ENCODE measurements at regions not wholly inside any gene's neighbourhood (a gene's known extent, or its start where the extent isn't known, plus 50 kb on each side); places are given as distances from the start of the nearest gene placed in this dataset.

- H3K27me3 Mint-ChIP-seq = peaks cover 1 to 7% of the 10 kb centered on the region in 2 donors
Measured at GRCh38 chr3:124268355-124268754, 276.4 kb upstream of the ROPN1 start.

GRCh38 chr3:124269619-124270018 lies 277.7 kb upstream of the ROPN1 start:
- ChIA-PET CTCF (no interaction called here), POLR2A (no interaction called here)
- WGBS (ENCODE audit: insufficient coverage) = 67% methylated on average over 1 of the region's 1 CpG
- no peaks in the 10 kb centered on the region for H3K4me1 ChIP-seq (ENCODE audit: control insufficient read depth in 1 of 2, extremely low read depth in 1 of 2, insufficient read depth in 2 of 2, low read length in 2 of 2)
- H3K27me3 ChIP-seq (replicated peaks in 1 of 2; ENCODE audit: control insufficient read depth in 2 of 2, extremely low read depth in 1 of 2, insufficient read depth in 2 of 2, low read length in 1 of 2) = peaks cover 0 to 5% of the 10 kb centered on the region in 2 experiments
- ATAC-seq (replicated peaks in 1 of 4) (no peak), DNase-seq (no peak)
- H3K4me3 ChIP-seq (ENCODE audit: control insufficient read depth in 1 of 2, extremely low read depth in 1 of 2, low read length in 1 of 2) = no peak overlapping the region
- Mint-ChIP-seq H3K27ac (no peak overlapping the region), H3K4me3 (no peak overlapping the region), H3K36me3 (no peaks in the 10 kb centered on the region), H3K27me3 (peaks cover 1 to 7% of the 10 kb centered on the region in 2 donors), H3K9me3 (no peaks in the 10 kb centered on the region), H3K4me1 (no peaks in the 10 kb centered on the region)
- no peak overlapping the region for H3K27ac ChIP-seq (ENCODE audit: low read length)
- H3K36me3 ChIP-seq (ENCODE audit: control insufficient read depth in 2 of 2, extremely low read depth in 1 of 2, insufficient read depth in 1 of 2, low read length in 1 of 2) = no peaks in the 10 kb centered on the region
- no peaks in the 10 kb centered on the region for H3K9me3 ChIP-seq

More at GRCh38 chr3:124268355-124268754, 276.4 kb upstream of the ROPN1 start:
- Mint-ChIP-seq H3K36me3 (no peaks in the 10 kb centered on the region), H3K27ac (no peak overlapping the region), H3K4me1 (no peaks in the 10 kb centered on the region), H3K9me3 (no peaks in the 10 kb centered on the region), H3K4me3 (no peak overlapping the region)
- Histone ChIP-seq H3K27me3 (replicated peaks in 1 of 2; ENCODE audit: control insufficient read depth in 2 of 2, extremely low read depth in 1 of 2, insufficient read depth in 2 of 2, low read length in 1 of 2) (peaks cover 0 to 5% of the 10 kb centered on the region in 2 experiments), H3K4me3 (ENCODE audit: control insufficient read depth in 1 of 2, extremely low read depth in 1 of 2, low read length in 1 of 2) (no peak overlapping the region), H3K4me1 (ENCODE audit: control insufficient read depth in 1 of 2, extremely low read depth in 1 of 2, insufficient read depth in 2 of 2, low read length in 2 of 2) (no peaks in the 10 kb centered on the region), H3K9me3 (no peaks in the 10 kb centered on the region), H3K36me3 (ENCODE audit: control insufficient read depth in 2 of 2, extremely low read depth in 1 of 2, insufficient read depth in 1 of 2, low read length in 1 of 2) (no peaks in the 10 kb centered on the region), H3K27ac (ENCODE audit: low read length) (no peak overlapping the region)
- ChIA-PET CTCF (no interaction called here), POLR2A (no interaction called here)
- WGBS (ENCODE audit: insufficient coverage) = 60% methylated on average over 1 of the region's 2 CpGs
- ATAC-seq (replicated peaks in 1 of 4) (no peak), DNase-seq (no peak)

DNA sequence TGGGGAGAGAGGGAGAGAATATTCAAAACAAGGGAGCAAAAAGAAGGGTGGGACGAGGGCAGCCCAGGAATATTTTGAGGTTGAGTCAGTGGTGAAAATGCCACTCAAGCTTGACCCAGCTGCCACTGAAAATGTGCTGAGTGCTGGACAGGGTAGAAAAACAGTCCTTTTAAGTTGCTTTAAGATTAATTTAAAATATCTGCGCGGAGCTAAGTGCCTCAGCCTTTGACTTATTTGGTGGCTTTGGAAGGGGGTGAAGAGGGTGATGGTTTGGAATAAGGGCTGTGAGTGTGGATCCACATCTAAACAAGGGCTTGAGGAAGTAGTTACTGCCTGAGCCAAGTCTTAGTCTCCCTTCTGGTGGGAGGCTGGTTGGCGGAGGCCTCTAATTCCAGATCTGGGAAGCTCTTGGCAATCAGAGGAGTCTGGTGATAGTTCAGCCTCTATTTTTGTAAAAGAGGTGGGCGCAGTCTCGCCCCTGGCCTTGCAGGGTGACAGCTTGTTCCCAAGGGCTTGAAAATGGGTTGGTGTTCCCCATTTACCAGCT lies 280.8 kb upstream of the ROPN1 start:
- H3K9me3 ChIP-seq = no peaks in the 10 kb centered on the region
- no peaks in the 10 kb centered on the region for H3K36me3 ChIP-seq (ENCODE audit: control insufficient read depth in 2 of 2, extremely low read depth in 1 of 2, insufficient read depth in 1 of 2, low read length in 1 of 2)
- 85% methylated on average over 4 of the region's 6 CpGs for WGBS (ENCODE audit: insufficient coverage)
- H3K27ac ChIP-seq (ENCODE audit: low read length) = no peak overlapping the region
- peaks cover 0 to 7% of the 10 kb centered on the region in 2 experiments for H3K27me3 ChIP-seq (replicated peaks in 1 of 2; ENCODE audit: control insufficient read depth in 2 of 2, extremely low read depth in 1 of 2, insufficient read depth in 2 of 2, low read length in 1 of 2)
- Mint-ChIP-seq H3K36me3 (no peaks in the 10 kb centered on the region), H3K27ac (no peak overlapping the region), H3K4me3 (no peak overlapping the region), H3K27me3 (peaks cover 1 to 7% of the 10 kb centered on the region in 2 donors), H3K9me3 (no peaks in the 10 kb centered on the region), H3K4me1 (no peaks in the 10 kb centered on the region)
- no peak overlapping the region for H3K4me3 ChIP-seq (ENCODE audit: control insufficient read depth in 1 of 2, extremely low read depth in 1 of 2, low read length in 1 of 2)
- POLR2A ChIA-PET = no interaction called here
- CTCF ChIA-PET = no interaction called here
- DNase-seq (no peak), ATAC-seq (replicated peaks in 1 of 4) (no peak)
- no peaks in the 10 kb centered on the region for H3K4me1 ChIP-seq (ENCODE audit: control insufficient read depth in 1 of 2, extremely low read depth in 1 of 2, insufficient read depth in 2 of 2, low read length in 2 of 2)

DNA sequence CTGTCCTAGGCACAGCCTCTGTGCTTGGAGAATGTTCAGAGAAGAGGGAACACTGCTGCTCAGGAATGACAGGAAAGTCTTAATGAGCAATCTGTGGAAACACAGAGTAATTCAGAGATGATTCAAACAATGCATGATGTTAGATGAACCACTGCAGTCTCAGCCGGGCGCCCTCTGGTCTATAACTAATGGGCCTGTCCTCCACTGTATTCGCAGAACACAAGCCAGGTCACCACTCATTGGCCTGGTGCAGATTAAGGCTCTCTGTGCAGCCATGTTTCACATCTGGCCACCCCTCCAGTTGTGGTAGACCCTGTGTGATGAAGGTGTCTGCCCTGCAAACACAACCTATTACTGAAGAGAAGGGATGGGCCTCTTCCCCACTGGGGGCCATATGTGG lies 281.7 kb upstream of the ROPN1 start:
- peaks cover 0 to 4% of the 10 kb centered on the region in 2 experiments for H3K27me3 ChIP-seq (replicated peaks in 1 of 2; ENCODE audit: control insufficient read depth in 2 of 2, extremely low read depth in 1 of 2, insufficient read depth in 2 of 2, low read length in 1 of 2)
- 94% methylated on average over 3 of the region's 3 CpGs for WGBS (ENCODE audit: insufficient coverage)
- DNase-seq (no peak), ATAC-seq (replicated peaks in 1 of 4) (no peak)
- no peaks in the 10 kb centered on the region for H3K9me3 ChIP-seq
- POLR2A ChIA-PET = no interaction called here
- Mint-ChIP-seq H3K27me3 (peaks cover 1 to 7% of the 10 kb centered on the region in 2 donors), H3K4me3 (no peak overlapping the region), H3K9me3 (no peaks in the 10 kb centered on the region), H3K4me1 (no peaks in the 10 kb centered on the region), H3K36me3 (no peaks in the 10 kb centered on the region), H3K27ac (no peak overlapping the region)
- no peak overlapping the region for H3K4me3 ChIP-seq (ENCODE audit: control insufficient read depth in 1 of 2, extremely low read depth in 1 of 2, low read length in 1 of 2)
- CTCF ChIA-PET = no interaction called here
- no peaks in the 10 kb centered on the region for H3K36me3 ChIP-seq (ENCODE audit: control insufficient read depth in 2 of 2, extremely low read depth in 1 of 2, insufficient read depth in 1 of 2, low read length in 1 of 2)
- no peaks in the 10 kb centered on the region for H3K4me1 ChIP-seq (ENCODE audit: control insufficient read depth in 1 of 2, extremely low read depth in 1 of 2, insufficient read depth in 2 of 2, low read length in 2 of 2)
- no peak overlapping the region for H3K27ac ChIP-seq (ENCODE audit: low read length)

- CTCF ChIA-PET = no interaction called here
- no peaks in the 10 kb centered on the region for H3K36me3 ChIP-seq (ENCODE audit: control insufficient read depth in 2 of 2, extremely low read depth in 1 of 2, insufficient read depth in 1 of 2, low read length in 1 of 2)
- Mint-ChIP-seq H3K4me3 (no peak overlapping the region), H3K9me3 (no peaks in the 10 kb centered on the region), H3K36me3 (no peaks in the 10 kb centered on the region), H3K27me3 (peaks cover 1 to 7% of the 10 kb centered on the region in 2 donors), H3K27ac (no peak overlapping the region), H3K4me1 (no peaks in the 10 kb centered on the region)
- no peaks in the 10 kb centered on the region for H3K4me1 ChIP-seq (ENCODE audit: control insufficient read depth in 1 of 2, extremely low read depth in 1 of 2, insufficient read depth in 2 of 2, low read length in 2 of 2)
- H3K27me3 ChIP-seq (replicated peaks in 1 of 2; ENCODE audit: control insufficient read depth in 2 of 2, extremely low read depth in 1 of 2, insufficient read depth in 2 of 2, low read length in 1 of 2) = peaks cover 0 to 2% of the 10 kb centered on the region in 2 experiments
- H3K9me3 ChIP-seq = no peaks in the 10 kb centered on the region
- H3K4me3 ChIP-seq (ENCODE audit: control insufficient read depth in 1 of 2, extremely low read depth in 1 of 2, low read length in 1 of 2) = no peak overlapping the region
- whole genome bisulfite sequencing (ENCODE audit: insufficient coverage) = 75% methylated on average over 3 of the region's 8 CpGs
- POLR2A ChIA-PET = no interaction called here
- H3K27ac ChIP-seq (ENCODE audit: low read length) = no peak overlapping the region
- ATAC-seq (replicated peaks in 1 of 4) (no peak), DNase-seq (no peak)
Measured at GRCh38 chr3:124274051-124274450, 282.1 kb upstream of the ROPN1 start.

DNA sequence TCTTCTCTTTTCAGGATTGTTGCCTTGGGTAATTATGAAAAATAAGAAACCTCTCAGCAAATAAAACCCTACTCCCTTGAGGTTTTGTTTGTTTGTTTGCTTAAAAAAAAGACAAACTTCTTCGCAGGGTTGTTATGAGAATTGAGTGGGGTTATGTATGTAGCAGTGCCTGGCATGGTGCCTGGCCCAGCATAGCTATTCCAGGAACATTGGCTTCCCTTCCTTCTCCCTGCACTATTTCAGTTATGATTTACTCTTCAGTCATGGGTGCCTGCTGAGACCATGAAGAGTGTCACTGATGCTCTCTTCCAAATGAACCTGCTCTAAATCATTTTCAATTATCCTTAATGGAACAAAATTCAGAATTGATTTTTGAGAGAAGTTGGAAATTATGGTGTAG lies 283.5 kb upstream of the ROPN1 start:
- POLR2A ChIA-PET = interaction anchor here in 1 of 2 donors (0.5 kb wide), 1 partner anchor 412 kb away, joined by 4 read pairs; no protein-coding TSS in a partner anchor
- Mint-ChIP-seq H3K27me3 (peaks cover 1 to 14% of the 10 kb centered on the region in 2 donors), H3K27ac (no peak overlapping the region), H3K9me3 (no peaks in the 10 kb centered on the region), H3K4me3 (no peak overlapping the region), H3K4me1 (no peaks in the 10 kb centered on the region), H3K36me3 (no peaks in the 10 kb centered on the region)
- no peak for DNase-seq
- peaks cover 0 to 2% of the 10 kb centered on the region in 2 experiments for H3K27me3 ChIP-seq (replicated peaks in 1 of 2; ENCODE audit: control insufficient read depth in 2 of 2, extremely low read depth in 1 of 2, insufficient read depth in 2 of 2, low read length in 1 of 2)
- CTCF ChIA-PET = no interaction called here
- WGBS (ENCODE audit: insufficient coverage) = no CpG with 5 or more reads among the region's 1 CpG
- H3K4me3 ChIP-seq (ENCODE audit: control insufficient read depth in 1 of 2, extremely low read depth in 1 of 2, low read length in 1 of 2) = no peak overlapping the region
- H3K4me1 ChIP-seq (ENCODE audit: control insufficient read depth in 1 of 2, extremely low read depth in 1 of 2, insufficient read depth in 2 of 2, low read length in 2 of 2) = no peaks in the 10 kb centered on the region
- no peaks in the 10 kb centered on the region for H3K36me3 ChIP-seq (ENCODE audit: control insufficient read depth in 2 of 2, extremely low read depth in 1 of 2, insufficient read depth in 1 of 2, low read length in 1 of 2)
- H3K9me3 ChIP-seq = no peaks in the 10 kb centered on the region
- H3K27ac ChIP-seq (ENCODE audit: low read length) = no peak overlapping the region
- ATAC-seq (replicated peaks in 1 of 4) = no peak

GRCh38 chr3:124276133-124276532 lies 284.2 kb upstream of the ROPN1 start:
- H3K4me3 ChIP-seq (ENCODE audit: control insufficient read depth in 1 of 2, extremely low read depth in 1 of 2, low read length in 1 of 2) = no peak overlapping the region
- H3K27me3 Mint-ChIP-seq = peaks cover 1 to 14% of the 10 kb centered on the region in 2 donors
- no peak overlapping the region for H3K4me3 Mint-ChIP-seq
- no peak overlapping the region for H3K27ac ChIP-seq (ENCODE audit: low read length)
- no peaks in the 10 kb centered on the region for H3K9me3 Mint-ChIP-seq
- H3K4me1 Mint-ChIP-seq = no peaks in the 10 kb centered on the region
- H3K4me1 ChIP-seq (ENCODE audit: control insufficient read depth in 1 of 2, extremely low read depth in 1 of 2, insufficient read depth in 2 of 2, low read length in 2 of 2) = no peaks in the 10 kb centered on the region
- H3K36me3 ChIP-seq (ENCODE audit: control insufficient read depth in 2 of 2, extremely low read depth in 1 of 2, insufficient read depth in 1 of 2, low read length in 1 of 2) = no peaks in the 10 kb centered on the region
- ATAC-seq (replicated peaks in 1 of 4) (no peak), DNase-seq (no peak)
- no peak overlapping the region for H3K27ac Mint-ChIP-seq
- H3K27me3 ChIP-seq (replicated peaks in 1 of 2; ENCODE audit: control insufficient read depth in 2 of 2, extremely low read depth in 1 of 2, insufficient read depth in 2 of 2, low read length in 1 of 2) = peaks cover 0 to 2% of the 10 kb centered on the region in 2 experiments
- POLR2A ChIA-PET = no interaction called here
- no peaks in the 10 kb centered on the region for H3K36me3 Mint-ChIP-seq
- no peaks in the 10 kb centered on the region for H3K9me3 ChIP-seq
- WGBS (ENCODE audit: insufficient coverage) = no CpG with 5 or more reads among the region's 3 CpGs
- CTCF ChIA-PET = no interaction called here

Data from T-cell (primary cell).